RWPE1 (cell line): ENCODE measurements at regions not wholly inside any gene's neighbourhood (a gene's known extent, or its start where the extent isn't known, plus 50 kb on each side); places are given as distances from the start of the nearest gene placed in this dataset.
"Not testable (repeated sequence)": the region's sequence is repeated elsewhere in the genome, so short reads cannot be mapped to it uniquely, and the experiment has no call there.

Experiments used
- CTCF ChIA-PET: fragments of 350-600 bp; sonication (Branson Sonifier 250); formaldehyde crosslinking; extraction: SDS; loops from one replicate; lab custom pipeline; 2021; lab: Yijun Ruan, JAX
- POLR2A ChIA-PET: fragments of 400-600 bp; formaldehyde crosslinking; extraction: SDS; loops from one replicate; lab custom pipeline; 2020; ENCODE audit warnings: antibody characterized with exemption; ENCODE audit not compliant: low non-redundant PET; lab: Yijun Ruan, JAX
- DNase-seq: peaks from one replicate; pipeline ENCODE4 v3.0.0; 2012; ENCODE audit warnings: low spot score
- H3K27ac ChIP-seq: fragments of 450-650 bp; 2 replicates; pipeline ENCODE4 v1.5.1; 2017
- CTCF ChIP-seq: fragments of 450-650 bp; conservative IDR thresholded peaks from 2 replicates; pipeline ENCODE4 v1.5.1; 2017; ENCODE audit warnings: low read depth, mild to moderate bottlenecking

- no peak overlapping the region for H3K27ac ChIP-seq
- POLR2A ChIA-PET: no interaction called here
- CTCF ChIA-PET: no interaction called here
- no peak for TF ChIP-seq CTCF
- no peak for DNase-seq
Observed at GRCh38 chr7:49703337-49703736, 70.1 kb upstream of the VWC2 start.

GRCh38 chr7:49703881-49704280 is 69.6 kb upstream of the VWC2 start:
- no peak for TF ChIP-seq CTCF
- DNase-seq: no peak
- POLR2A ChIA-PET: no interaction called here
- CTCF ChIA-PET: no interaction called here
- H3K27ac ChIP-seq: no peak overlapping the region

GRCh38 chr7:49706106-49706505 is 67.3 kb upstream of the VWC2 start:
- no peak overlapping the region for H3K27ac ChIP-seq
- POLR2A ChIA-PET: no interaction called here
- no peak for DNase-seq
- no peak for TF ChIP-seq CTCF
- CTCF ChIA-PET: no interaction called here

- CTCF ChIA-PET: no interaction called here
- no peak for DNase-seq
- no peak for TF ChIP-seq CTCF
- H3K27ac ChIP-seq: no peak overlapping the region
- POLR2A ChIA-PET: no interaction called here
Observed at GRCh38 chr7:49707891-49708290, 65.5 kb upstream of the VWC2 start.

GRCh38 chr7:49708590-49708989 is 64.8 kb upstream of the VWC2 start:
- no peak for DNase-seq
- POLR2A ChIA-PET: no interaction called here
- CTCF ChIA-PET: no interaction called here
- no peak for TF ChIP-seq CTCF
- H3K27ac ChIP-seq: no peak overlapping the region

GRCh38 chr7:49711072-49711723 is 62.2 kb upstream of the VWC2 start:
- H3K27ac ChIP-seq, DNase-seq, POLR2A ChIA-PET, CTCF ChIA-PET: not testable (repeated sequence)

GRCh38 chr7:49714182-49714581 is 59.3 kb upstream of the VWC2 start:
- ChIA-PET CTCF (no interaction called here), POLR2A (no interaction called here)
- TF ChIP-seq CTCF: no peak
- no peak overlapping the region for H3K27ac ChIP-seq
- DNase-seq: no peak
